SU-DHL-6 (cell line): ENCODE measurements at regions not wholly inside any gene's neighbourhood (a gene's known extent, or its start where the extent isn't known, plus 50 kb on each side); places are given as distances from the start of the nearest gene placed in this dataset.

Source experiments
- H2AFZ ChIP-seq: fragments of 200-600 bp; sonication (generic); 2 replicates; pipeline ENCODE4 v1.6.1; 2014; ENCODE audit warnings: low read depth, mild to moderate bottlenecking, moderate library complexity, mixed read lengths, antibody characterized with exemption, low read length; ENCODE audit not compliant: severe bottlenecking
- H3F3A ChIP-seq: fragments of 200-600 bp; shearing (Covaris generic); 2 replicates; pipeline ENCODE4 v1.6.0; 2016; ENCODE audit warnings: antibody characterized with exemption, mild to moderate bottlenecking; ENCODE audit not compliant: insufficient read depth
- H3K27ac ChIP-seq: fragments of 200-600 bp; sonication (generic); 2 replicates; pipeline ENCODE4 v1.5.1; 2016; ENCODE audit warnings: low read depth, mild to moderate bottlenecking, low read length, moderate library complexity, mixed read lengths
- H3K27me3 ChIP-seq: fragments of 200-600 bp; sonication (generic), shearing (Covaris generic); 2 replicates; pipeline ENCODE4 v1.6.0; 2014; ENCODE audit warnings: mild to moderate bottlenecking, low read length
- H3K36me3 ChIP-seq: fragments of 200-600 bp; sonication (generic); 2 replicates; pipeline ENCODE4 v1.6.1; 2014; ENCODE audit warnings: mild to moderate bottlenecking, low read length, mixed read lengths
- H3K4me2 ChIP-seq: fragments of 300-600, 200-600 bp; shearing (Covaris generic), sonication (generic); 2 replicates; pipeline ENCODE4 v1.6.0; 2014; ENCODE audit warnings: low read length, low read depth, mild to moderate bottlenecking; ENCODE audit not compliant: poor library complexity, severe bottlenecking
- H3K4me3 ChIP-seq: fragments of 200-600 bp; sonication (generic); 2 replicates; pipeline ENCODE4 v1.5.1; 2014; ENCODE audit warnings: antibody characterized with exemption, low read length, mild to moderate bottlenecking, mixed read lengths; ENCODE audit not compliant: insufficient read depth, poor library complexity, severe bottlenecking
- H3K79me2 ChIP-seq: fragments of 200-600 bp; sonication (generic); 2 replicates; pipeline ENCODE4 v1.6.1; 2014; ENCODE audit warnings: mild to moderate bottlenecking, low read length, moderate library complexity; ENCODE audit not compliant: insufficient read depth
- H3K9ac ChIP-seq: fragments of 200-600 bp; sonication (generic); 2 replicates; pipeline ENCODE4 v1.7.0; 2014; ENCODE audit warnings: mild to moderate bottlenecking, low read length
- H3K9me2 ChIP-seq: fragments of 200-600 bp; sonication (generic); replicated peaks from 2 replicates; pipeline ENCODE4 v1.6.1; 2014; ENCODE audit warnings: low read length; ENCODE audit not compliant: insufficient read depth
- H3K9me3 ChIP-seq: fragments of 200-600 bp; sonication (generic); 2 replicates; pipeline ENCODE4 v1.6.1; 2014; ENCODE audit warnings: low read length, mixed read lengths; ENCODE audit not compliant: insufficient read depth
- H4K20me1 ChIP-seq: fragments of 200-600 bp; sonication (generic); 2 replicates; pipeline ENCODE4 v1.6.1; 2014; ENCODE audit warnings: low read depth, mild to moderate bottlenecking, antibody characterized with exemption, low read length, moderate library complexity, mixed read lengths
- EZH2phosphoT487 ChIP-seq: fragments of 200-600 bp; sonication (generic), shearing (Covaris generic); conservative IDR thresholded peaks from 2 replicates; pipeline ENCODE4 v1.6.1; 2018; ENCODE audit warnings: mild to moderate bottlenecking, antibody characterized with exemption, low read length, moderate library complexity, mixed read lengths
- TF ChIP-seq, protein P1 (sequence below): fragments of 200-600 bp; sonication (generic); IDR thresholded peaks from one replicate; pipeline ENCODE4 v1.5.1; 2017; ENCODE audit warnings: antibody characterized with exemption, mild to moderate bottlenecking, low read length, moderate library complexity; ENCODE audit not compliant: insufficient read depth, poor library complexity, severe bottlenecking

DNA sequence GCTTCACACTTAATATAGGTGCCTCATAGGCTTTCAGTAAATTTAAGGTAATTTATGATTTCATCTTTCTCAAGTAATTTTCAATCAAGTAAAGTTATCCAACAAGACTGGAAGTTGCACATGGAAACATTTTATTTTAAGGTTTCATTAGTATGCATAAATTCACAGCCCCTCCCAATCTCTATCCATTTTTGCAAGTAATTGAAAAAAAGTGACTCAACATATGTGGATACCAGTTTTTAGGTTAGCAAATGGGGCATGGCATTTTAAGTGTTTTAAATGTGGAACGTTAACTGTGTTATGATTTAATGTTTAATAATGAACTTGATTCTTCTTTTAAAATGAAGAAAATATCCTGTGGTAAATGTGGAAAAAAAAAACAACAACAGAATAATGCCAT, 532.8 kb downstream of the FOXG1 start:
- Histone ChIP-seq H3K27ac (no peak overlapping the region), H3K9me3 (peaks cover 6% of the 10 kb centered on the region; the same call in 1 of the 2 replicates), H3F3A (no peaks in the 10 kb centered on the region), H3K9me2 (no peaks in the 10 kb centered on the region), H3K4me3 (no peak overlapping the region), H4K20me1 (no peaks in the 10 kb centered on the region), H2AFZ (no peak overlapping the region), H3K27me3 (no peaks in the 10 kb centered on the region), H3K36me3 (no peaks in the 10 kb centered on the region), H3K79me2 (no peaks in the 10 kb centered on the region), H3K4me2 (no peak overlapping the region), H3K9ac (no peak overlapping the region)
- TF ChIP-seq EZH2phosphoT487: no peak
- TF ChIP-seq, protein P1, sequence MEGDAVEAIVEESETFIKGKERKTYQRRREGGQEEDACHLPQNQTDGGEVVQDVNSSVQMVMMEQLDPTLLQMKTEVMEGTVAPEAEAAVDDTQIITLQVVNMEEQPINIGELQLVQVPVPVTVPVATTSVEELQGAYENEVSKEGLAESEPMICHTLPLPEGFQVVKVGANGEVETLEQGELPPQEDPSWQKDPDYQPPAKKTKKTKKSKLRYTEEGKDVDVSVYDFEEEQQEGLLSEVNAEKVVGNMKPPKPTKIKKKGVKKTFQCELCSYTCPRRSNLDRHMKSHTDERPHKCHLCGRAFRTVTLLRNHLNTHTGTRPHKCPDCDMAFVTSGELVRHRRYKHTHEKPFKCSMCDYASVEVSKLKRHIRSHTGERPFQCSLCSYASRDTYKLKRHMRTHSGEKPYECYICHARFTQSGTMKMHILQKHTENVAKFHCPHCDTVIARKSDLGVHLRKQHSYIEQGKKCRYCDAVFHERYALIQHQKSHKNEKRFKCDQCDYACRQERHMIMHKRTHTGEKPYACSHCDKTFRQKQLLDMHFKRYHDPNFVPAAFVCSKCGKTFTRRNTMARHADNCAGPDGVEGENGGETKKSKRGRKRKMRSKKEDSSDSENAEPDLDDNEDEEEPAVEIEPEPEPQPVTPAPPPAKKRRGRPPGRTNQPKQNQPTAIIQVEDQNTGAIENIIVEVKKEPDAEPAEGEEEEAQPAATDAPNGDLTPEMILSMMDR: no peak

- no peaks in the 10 kb centered on the region for H3K9me2 ChIP-seq
- no peaks in the 10 kb centered on the region for H3F3A ChIP-seq
- no peaks in the 10 kb centered on the region for H4K20me1 ChIP-seq
- H3K27me3 ChIP-seq: no peaks in the 10 kb centered on the region
- H3K79me2 ChIP-seq: no peaks in the 10 kb centered on the region
- no peak overlapping the region for H3K27ac ChIP-seq
- no peaks in the 10 kb centered on the region for H3K9me3 ChIP-seq
- no peak overlapping the region for H3K4me3 ChIP-seq
- no peak overlapping the region for H3K4me2 ChIP-seq
- TF ChIP-seq EZH2phosphoT487: no peak
- TF ChIP-seq, protein P1: no peak
- no peak overlapping the region for H2AFZ ChIP-seq
- no peaks in the 10 kb centered on the region for H3K36me3 ChIP-seq
- H3K9ac ChIP-seq: no peak overlapping the region
Measured at GRCh38 chr14:29301571-29301970, 535.0 kb downstream of the FOXG1 start.

DNA sequence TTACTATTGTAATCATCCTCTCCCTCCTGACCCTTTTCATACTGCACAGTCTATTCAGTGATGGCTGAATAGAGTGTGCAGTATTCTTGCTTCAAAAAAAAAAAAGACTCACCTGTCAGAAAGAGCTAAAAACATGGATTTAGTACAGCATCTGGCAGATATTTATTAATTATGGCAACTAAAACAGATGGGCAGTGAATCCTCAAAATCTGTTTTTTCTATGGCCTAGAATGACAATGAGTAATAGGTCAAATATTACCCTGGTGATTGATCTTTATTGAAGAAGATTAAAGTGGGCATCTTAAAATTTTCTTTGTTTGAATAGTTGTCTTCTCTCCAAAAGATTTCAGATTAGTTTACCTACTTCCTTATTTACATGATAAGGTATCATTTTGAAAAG, 543.6 kb downstream of the FOXG1 start:
- Histone ChIP-seq H3K36me3 (no peaks in the 10 kb centered on the region), H3K9me3 (no peaks in the 10 kb centered on the region), H2AFZ (no peak overlapping the region), H3K79me2 (no peaks in the 10 kb centered on the region), H3K9me2 (no peaks in the 10 kb centered on the region), H3K27me3 (no peaks in the 10 kb centered on the region), H3F3A (no peaks in the 10 kb centered on the region), H3K4me3 (no peak overlapping the region), H3K9ac (no peak overlapping the region), H3K4me2 (no peak overlapping the region), H4K20me1 (no peaks in the 10 kb centered on the region), H3K27ac (no peak overlapping the region)
- no peak for TF ChIP-seq EZH2phosphoT487
- TF ChIP-seq, protein P1: no peak
